Fibroblast of pulmonary artery (primary cell): ENCODE measurements at regions not wholly inside any gene's neighbourhood (a gene's known extent, or its start where the extent isn't known, plus 50 kb on each side); places are given as distances from the start of the nearest gene placed in this dataset.

Source experiments
- DNase-seq: peaks from one replicate; pipeline ENCODE4 v3.0.0-alpha.2; 2010; ENCODE audit warnings: low read depth
- H3K4me3 ChIP-seq: replicated peaks from 2 replicates; pipeline ENCODE4 v1.5.1; 2011; ENCODE audit warnings: low read depth, mild to moderate bottlenecking, control low read depth, low read length, moderate library complexity
- CTCF ChIP-seq: IDR thresholded peaks from 2 replicates; pipeline ENCODE4 v1.5.1; 2011; ENCODE audit warnings: mild to moderate bottlenecking, control low read depth, low read length, inconsistent platforms; ENCODE audit errors: missing control alignments

GRCh38 chr14:62093736-62094135 lies 331.5 kb downstream of the SNAPC1 start:
- TF ChIP-seq CTCF, result no peak
- no peak for DNase-seq
- H3K4me3 ChIP-seq, result no peak overlapping the region

- DNase-seq, result no peak
- H3K4me3 ChIP-seq, result no peak overlapping the region
- TF ChIP-seq CTCF, result no peak
These were observed 334.9 kb downstream of the SNAPC1 start for GRCh38 chr14:62097072-62097471.

GRCh38 chr14:62097824-62098223 lies 335.6 kb downstream of the SNAPC1 start:
- no peak overlapping the region for H3K4me3 ChIP-seq
- TF ChIP-seq CTCF, result no peak
- no peak for DNase-seq

- no peak for DNase-seq
- TF ChIP-seq CTCF, result no peak
- H3K4me3 ChIP-seq, result no peak overlapping the region
These were observed 336.1 kb downstream of the SNAPC1 start for GRCh38 chr14:62098357-62098756.

- TF ChIP-seq CTCF, result no peak
These were observed 336.9 kb downstream of the SNAPC1 start for GRCh38 chr14:62099091-62099490.

GRCh38 chr14:62101189-62101588 lies 339.0 kb downstream of the SNAPC1 start:
- no peak overlapping the region for H3K4me3 ChIP-seq
- no peak for TF ChIP-seq CTCF
- no peak for DNase-seq

More at GRCh38 chr14:62099091-62099490, 336.9 kb downstream of the SNAPC1 start:
- no peak overlapping the region for H3K4me3 ChIP-seq
- no peak for DNase-seq

GRCh38 chr14:62101673-62102348 lies 339.6 kb downstream of the SNAPC1 start:
- no peak for DNase-seq
- H3K4me3 ChIP-seq, result no peak overlapping the region
- no peak for TF ChIP-seq CTCF
